NK-92 treated with Interleukin-12 subunit alpha and Interleukin-12 subunit beta, amount 100 ng/mL, for 24 hours (cell line): ENCODE measurements at regions not wholly inside any gene's neighbourhood (a gene's known extent, or its start where the extent isn't known, plus 50 kb on each side); places are given as distances from the start of the nearest gene placed in this dataset.

Source experiments
- DNase-seq: peaks from one replicate; lab custom pipeline; 2025; lab: John Stamatoyannopoulos, UW

GRCh38 chr9:118059484-118060278 lies 355.5 kb downstream of the TLR4 start:
- no peak for DNase-seq

- DNase-seq: no peak
Observed at GRCh38 chr9:118083161-118083560, 379.0 kb downstream of the TLR4 start.

DNA sequence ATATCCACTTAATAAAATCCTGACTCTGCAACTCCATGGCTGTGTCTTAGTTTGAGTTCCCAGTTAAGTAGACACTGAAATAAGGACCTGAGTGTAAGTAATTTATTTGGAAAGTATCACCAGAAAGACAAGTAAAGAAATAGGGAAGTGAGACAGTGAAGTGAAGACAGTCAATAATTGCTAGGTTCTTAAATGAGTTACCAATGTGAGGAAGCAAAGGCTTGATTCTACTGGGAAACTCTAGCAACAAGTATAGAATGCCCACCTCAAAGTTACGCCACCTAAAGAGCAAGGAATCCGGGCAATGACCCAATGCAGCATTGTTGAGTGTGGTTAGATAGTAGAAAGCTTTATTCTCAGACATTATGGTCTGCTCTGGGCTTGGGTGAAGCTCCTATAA lies 383.9 kb downstream of the TLR4 start:
- DNase-seq: no peak

- no peak for DNase-seq
Observed at GRCh38 chr9:118091226-118091625, 387.0 kb downstream of the TLR4 start.

- DNase-seq: no peak
Observed at GRCh38 chr9:118091711-118092500, 387.7 kb downstream of the TLR4 start.

- no peak for DNase-seq
Observed at GRCh38 chr9:118094387-118094786, 390.2 kb downstream of the TLR4 start.

DNA sequence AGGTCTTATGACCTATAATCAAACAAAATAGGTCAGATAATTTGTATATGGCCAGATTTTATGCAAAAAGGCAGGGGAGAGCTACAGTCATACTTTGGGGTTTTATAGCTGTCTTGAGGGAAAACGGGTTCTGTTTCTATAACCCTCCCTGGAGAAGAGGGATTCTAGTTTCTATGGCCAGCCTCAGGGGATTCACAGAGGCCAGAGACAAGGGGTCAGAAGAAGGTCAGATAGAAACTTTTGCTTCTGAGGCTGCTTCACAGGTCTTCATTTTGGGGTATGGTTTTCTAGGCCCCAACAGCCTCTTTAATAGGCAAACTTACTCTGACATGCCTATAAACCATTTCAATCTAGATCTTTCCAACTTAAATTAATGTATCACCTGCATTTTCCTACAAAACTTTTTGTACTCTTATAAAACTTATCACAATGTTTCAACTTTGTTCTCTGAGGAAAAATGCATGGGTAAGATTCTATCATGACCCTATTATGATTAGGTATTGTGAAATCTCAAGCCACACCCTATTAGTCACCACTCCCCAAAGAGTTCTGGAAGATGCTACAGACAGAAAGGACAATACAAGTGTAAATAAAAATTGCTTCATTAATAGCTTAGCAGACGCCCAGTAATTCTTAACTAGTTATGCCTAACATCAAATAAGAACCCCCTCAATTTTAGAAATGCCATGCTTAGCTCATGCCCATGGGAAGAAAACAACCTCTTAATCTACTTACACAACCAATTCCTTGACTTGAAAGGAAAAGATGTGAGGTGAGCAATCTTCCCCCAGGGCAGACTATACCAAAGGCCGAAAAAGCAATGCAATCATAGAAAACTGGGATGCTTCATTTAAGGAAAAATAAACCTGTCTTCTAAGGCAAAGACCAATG lies 396.6 kb downstream of the TLR4 start:
- no peak for DNase-seq

DNA sequence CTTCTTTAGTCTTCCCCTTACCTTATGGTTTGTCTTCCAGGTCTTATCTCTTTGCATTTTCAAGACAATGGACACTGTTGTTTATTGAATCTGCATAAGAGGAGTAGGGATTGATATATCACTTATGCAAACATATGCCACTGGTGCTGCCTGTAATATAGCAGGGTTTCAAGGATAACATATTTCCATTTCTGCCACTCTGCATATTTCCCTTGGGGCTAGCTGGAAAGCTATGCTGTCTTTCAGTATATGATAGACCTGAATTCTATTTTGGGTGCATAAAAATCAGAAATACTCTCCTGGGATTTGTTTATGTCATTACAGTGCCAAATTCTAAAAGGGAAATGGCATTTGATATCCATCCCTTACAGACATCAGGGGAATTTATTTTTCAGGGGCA lies 400.2 kb downstream of the TLR4 start:
- DNase-seq: no peak

- no peak for DNase-seq
Observed at GRCh38 chr9:118108971-118109370, 404.8 kb downstream of the TLR4 start.

DNA sequence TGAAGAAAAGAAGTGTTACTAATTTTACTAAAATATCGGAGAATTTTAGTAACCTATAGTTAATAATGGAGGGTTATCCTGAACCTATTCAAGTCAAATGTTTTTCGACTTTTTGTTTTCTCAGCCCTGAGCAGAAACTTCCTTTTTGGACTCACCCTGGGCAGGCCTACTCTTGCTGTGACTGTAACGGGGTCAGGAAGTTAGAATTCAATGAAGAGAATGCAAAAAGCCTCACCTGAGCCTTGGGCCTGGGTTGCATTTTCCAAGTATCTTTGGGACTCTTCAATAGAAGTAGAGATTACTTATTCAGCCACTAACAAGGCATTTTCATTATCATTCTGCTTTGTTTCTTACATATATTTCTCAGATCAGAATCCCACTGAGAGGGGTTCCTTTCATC lies 405.3 kb downstream of the TLR4 start:
- DNase-seq: no peak

- DNase-seq: no peak
Observed at GRCh38 chr9:118121361-118121760, 417.2 kb downstream of the TLR4 start.

GRCh38 chr9:118128313-118128712 lies 424.1 kb downstream of the TLR4 start:
- DNase-seq: no peak

GRCh38 chr9:118129541-118129940 lies 425.3 kb downstream of the TLR4 start:
- DNase-seq: no peak

DNA sequence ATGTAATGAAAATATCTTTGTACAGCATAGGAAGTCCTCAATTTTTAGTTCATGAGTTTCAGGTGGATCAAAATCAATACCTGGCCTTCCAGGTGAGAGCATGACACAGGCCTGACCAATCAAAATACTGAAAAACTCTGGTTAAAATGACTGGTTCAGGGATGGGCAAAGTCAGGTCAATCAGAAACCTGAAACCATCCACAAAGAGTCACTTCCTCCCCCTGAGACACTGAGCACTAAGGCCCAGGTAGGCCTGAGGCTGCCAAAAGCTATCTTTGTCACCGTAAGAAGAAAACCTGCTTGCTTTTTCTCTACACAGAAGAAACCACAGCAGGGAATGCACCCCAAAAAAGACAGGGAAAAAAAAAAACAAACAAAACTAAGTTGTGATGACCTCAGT lies 444.8 kb downstream of the TLR4 start:
- no peak for DNase-seq

- no peak for DNase-seq
Observed at GRCh38 chr9:118156846-118157245, 452.6 kb downstream of the TLR4 start.

- DNase-seq: no peak
Observed at GRCh38 chr9:118162716-118163115, 458.5 kb downstream of the TLR4 start.

GRCh38 chr9:118163751-118164150 lies 459.5 kb downstream of the TLR4 start:
- DNase-seq: no peak

GRCh38 chr9:118165451-118165850 lies 461.2 kb downstream of the TLR4 start:
- no peak for DNase-seq

DNA sequence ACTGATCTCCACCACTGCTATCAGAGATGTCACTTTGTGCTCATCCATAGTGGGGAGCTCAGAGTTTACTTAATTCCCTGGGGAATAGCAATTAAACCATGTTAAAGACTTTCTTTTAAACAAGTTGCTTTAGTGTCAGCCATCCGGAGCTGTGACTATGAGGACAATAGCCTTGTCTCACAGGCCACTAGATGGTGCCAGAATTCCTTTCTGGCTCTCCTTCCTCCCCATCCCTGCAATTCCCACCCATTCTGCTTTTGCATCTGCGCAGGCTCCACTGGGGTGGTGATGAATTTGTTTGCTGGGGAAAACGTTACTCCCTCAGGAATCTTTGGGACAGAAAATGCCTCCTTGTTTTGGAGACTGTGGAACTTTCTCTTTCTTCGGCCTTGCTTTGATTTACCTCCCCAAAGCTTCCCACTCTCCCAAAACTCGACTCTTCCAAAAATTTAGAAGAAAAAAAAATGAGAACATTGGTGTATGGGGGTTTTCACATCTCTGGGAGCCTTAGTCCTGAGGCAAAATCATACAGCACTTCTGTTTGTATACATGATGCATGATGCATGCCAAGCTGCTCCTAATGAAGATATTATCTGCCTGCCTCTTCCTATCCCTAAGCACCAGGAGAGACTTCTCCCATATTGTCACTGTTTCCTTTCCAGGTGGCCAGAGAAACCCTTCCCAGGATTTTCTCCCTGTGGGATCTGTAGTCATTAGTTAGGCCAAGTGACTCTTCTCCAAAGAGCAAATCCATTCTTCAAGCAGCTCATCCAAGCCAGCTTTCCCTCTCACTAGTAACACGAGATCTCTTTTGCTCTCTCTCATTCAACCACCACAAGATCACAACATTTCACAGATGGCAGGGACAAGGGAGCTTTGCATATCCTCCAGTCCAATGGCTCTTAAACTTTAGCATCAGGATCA lies 466.1 kb downstream of the TLR4 start:
- DNase-seq: no peak

GRCh38 chr9:118177241-118177640 lies 473.0 kb downstream of the TLR4 start:
- no peak for DNase-seq

DNA sequence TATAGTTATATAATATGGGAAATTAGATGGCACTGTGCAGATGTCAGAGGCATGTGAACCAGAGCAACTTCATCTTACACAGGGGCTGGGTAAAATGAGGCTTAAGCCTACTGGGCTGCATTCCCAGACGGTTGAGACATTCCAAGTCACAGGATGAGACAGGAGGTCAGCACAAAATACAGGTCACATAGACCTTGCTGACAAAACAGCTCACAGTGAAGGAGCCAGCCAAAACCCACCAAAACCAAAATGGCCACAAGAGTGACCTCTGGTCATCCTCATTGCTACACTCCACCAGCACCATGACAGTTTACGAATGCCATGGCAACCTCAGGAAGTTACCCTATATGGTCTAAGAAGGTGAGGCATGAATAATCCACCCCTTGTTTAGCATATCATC lies 479.4 kb downstream of the TLR4 start:
- no peak for DNase-seq
